Fibroblast of mammary gland (primary cell): ENCODE measurements at regions not wholly inside any gene's neighbourhood (a gene's known extent, or its start where the extent isn't known, plus 50 kb on each side); places are given as distances from the start of the nearest gene placed in this dataset.
A peak's percentile ranks its signal among the peaks of the same experiment; 100 is the strongest.
"Not testable (repeated sequence)": the region's sequence is repeated elsewhere in the genome, so short reads cannot be mapped to it uniquely, and the experiment has no call there.

Experiments used
- DNase-seq: peaks from one replicate; pipeline ENCODE4 v3.0.0-alpha.2; 2010; ENCODE audit warnings: low read depth
- H3K4me3 ChIP-seq: 2 replicates; pipeline ENCODE4 v1.5.1; 2011; ENCODE audit warnings: low read depth, mild to moderate bottlenecking, low read length, moderate library complexity; ENCODE audit not compliant: control insufficient read depth
- TF ChIP-seq, protein P1 (sequence below): conservative IDR thresholded peaks from 2 replicates; pipeline ENCODE4 v1.5.1; 2011; ENCODE audit warnings: low read depth, low read length, inconsistent platforms; ENCODE audit not compliant: control insufficient read depth, insufficient read depth

DNA sequence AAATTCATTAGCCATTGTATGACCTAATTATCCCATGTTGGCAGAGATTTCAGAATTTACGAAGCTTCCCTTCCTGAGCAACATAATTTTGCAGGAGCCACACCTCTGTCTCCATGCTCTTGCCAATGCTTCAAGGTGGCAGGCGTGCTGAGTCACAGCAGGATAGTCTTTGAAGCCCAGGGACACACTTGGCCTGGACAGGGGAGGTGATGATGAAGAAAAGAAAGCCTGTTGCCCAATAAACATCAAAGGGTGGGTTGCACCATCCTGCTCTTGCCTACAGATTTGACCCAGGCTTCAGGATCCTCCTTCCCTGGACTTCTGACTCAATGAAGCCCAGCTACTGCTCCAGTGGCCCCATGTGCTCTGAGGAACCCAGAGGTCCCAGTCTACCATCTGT lies 117.1 kb downstream of the MINAR1 start:
- TF ChIP-seq, protein P1, sequence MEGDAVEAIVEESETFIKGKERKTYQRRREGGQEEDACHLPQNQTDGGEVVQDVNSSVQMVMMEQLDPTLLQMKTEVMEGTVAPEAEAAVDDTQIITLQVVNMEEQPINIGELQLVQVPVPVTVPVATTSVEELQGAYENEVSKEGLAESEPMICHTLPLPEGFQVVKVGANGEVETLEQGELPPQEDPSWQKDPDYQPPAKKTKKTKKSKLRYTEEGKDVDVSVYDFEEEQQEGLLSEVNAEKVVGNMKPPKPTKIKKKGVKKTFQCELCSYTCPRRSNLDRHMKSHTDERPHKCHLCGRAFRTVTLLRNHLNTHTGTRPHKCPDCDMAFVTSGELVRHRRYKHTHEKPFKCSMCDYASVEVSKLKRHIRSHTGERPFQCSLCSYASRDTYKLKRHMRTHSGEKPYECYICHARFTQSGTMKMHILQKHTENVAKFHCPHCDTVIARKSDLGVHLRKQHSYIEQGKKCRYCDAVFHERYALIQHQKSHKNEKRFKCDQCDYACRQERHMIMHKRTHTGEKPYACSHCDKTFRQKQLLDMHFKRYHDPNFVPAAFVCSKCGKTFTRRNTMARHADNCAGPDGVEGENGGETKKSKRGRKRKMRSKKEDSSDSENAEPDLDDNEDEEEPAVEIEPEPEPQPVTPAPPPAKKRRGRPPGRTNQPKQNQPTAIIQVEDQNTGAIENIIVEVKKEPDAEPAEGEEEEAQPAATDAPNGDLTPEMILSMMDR: no peak

DNA sequence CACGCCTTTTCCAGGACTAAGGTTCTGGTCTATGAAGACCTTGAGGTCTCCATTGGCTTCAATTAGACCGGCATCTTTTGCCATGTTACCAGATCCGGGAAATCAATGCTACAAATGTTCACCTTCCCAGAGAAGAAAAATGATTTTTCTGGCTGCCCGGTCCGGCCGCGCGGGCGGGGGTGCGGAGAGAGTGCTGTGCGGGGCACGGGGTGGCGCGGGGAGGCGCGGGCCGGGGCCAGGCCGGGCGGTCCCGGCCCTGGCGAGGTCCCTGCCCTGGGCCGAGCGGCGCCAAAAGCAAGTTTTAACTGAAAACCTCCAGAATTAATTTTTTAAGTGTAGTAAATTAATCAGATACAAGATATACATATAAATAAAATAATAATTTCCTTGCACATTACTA lies 128.2 kb downstream of the MINAR1 start:
- TF ChIP-seq, protein P1: no peak
- H3K4me3 ChIP-seq: no peak overlapping the region
- no peak for DNase-seq

More for the DNA sequence above, 117.1 kb downstream of the MINAR1 start:
- DNase-seq: no peak
- H3K4me3 ChIP-seq: no peak overlapping the region

DNA sequence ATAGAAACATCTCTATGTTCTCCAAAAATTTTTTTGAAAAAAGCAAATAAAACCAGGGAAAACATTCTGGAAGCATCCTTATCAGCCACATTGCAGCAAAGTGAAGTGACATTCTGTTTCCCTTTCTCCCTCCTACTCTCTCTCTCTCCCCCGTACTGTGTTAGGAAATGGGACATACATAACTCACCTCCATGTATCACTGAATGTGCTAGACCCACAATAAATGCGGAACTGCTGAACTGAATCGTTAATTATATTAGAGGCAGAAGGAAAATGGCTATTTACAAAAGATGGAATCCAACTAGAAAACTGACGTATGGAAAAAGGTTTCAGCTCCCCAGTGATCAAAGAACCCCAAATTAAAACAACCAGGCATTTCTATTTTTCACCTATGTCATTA lies 129.8 kb downstream of the MINAR1 start:
- TF ChIP-seq, protein P1: no peak
- no peak overlapping the region for H3K4me3 ChIP-seq
- DNase-seq: no peak

DNA sequence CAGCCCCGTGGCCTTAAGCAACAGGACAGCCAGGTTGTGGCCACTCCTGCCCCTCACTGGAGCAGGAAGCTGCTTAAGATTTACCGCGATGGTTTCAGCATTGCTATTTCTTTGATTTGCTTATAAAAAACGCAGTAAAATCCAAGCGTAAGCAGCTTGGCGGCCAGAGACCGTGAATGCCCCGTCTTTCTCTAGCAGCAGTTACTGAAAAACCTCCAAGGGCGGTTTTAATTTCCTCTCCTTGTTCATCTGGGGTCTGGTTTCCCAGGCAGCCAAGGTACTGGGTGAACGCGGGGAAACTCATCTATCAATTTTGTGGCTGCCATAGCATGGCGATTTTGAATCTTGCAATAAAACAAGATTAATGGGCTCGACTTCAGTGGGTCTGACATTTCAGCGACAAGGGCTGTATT lies 130.3 kb downstream of the MINAR1 start:
- TF ChIP-seq, protein P1: no peak
- no peak for DNase-seq
- H3K4me3 ChIP-seq: no peak overlapping the region

DNA sequence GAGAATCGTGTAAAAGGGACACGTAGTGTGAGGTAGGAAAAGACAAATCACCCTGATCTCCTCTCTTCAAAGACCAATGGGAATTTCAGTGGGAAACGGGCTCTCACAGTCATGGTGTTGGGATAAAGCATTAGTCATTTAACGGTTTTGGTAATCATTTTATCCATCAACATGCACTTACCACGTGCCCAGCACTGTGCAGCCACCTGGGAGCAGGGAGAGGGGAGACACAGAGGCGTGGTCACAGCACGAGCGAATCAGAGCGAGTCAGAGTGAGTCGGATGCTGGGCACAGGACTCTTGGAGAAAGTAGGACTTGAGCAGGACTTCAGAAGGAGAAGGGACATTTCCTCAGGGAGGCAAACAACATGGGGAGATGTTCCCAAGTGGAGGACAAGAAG lies 130.8 kb downstream of the MINAR1 start:
- TF ChIP-seq, protein P1: no peak
- peak; percentile 35 for DNase-seq
- no peak overlapping the region for H3K4me3 ChIP-seq

DNA sequence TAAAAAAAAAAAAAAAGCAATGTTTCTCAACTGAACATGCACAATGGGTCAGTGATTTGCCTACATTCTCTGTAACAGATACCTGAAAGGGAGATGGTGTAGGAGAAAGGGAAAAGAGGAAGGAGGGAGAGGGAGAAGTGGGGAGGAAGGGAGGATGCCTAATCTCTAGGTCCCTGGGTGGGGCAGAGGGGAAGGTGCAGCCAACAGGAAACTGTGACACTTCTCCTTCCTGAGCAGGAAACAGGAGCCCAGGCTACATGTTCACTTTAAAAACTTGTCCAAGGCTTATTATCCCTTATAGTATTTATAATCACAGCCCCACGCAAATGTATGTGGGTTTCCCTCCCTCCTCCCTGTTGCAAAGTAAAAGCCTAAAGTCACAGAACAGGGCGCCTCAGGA lies 137.9 kb downstream of the MINAR1 start:
- TF ChIP-seq, protein P1: no peak
- H3K4me3 ChIP-seq: no peak overlapping the region
- DNase-seq: no peak

DNA sequence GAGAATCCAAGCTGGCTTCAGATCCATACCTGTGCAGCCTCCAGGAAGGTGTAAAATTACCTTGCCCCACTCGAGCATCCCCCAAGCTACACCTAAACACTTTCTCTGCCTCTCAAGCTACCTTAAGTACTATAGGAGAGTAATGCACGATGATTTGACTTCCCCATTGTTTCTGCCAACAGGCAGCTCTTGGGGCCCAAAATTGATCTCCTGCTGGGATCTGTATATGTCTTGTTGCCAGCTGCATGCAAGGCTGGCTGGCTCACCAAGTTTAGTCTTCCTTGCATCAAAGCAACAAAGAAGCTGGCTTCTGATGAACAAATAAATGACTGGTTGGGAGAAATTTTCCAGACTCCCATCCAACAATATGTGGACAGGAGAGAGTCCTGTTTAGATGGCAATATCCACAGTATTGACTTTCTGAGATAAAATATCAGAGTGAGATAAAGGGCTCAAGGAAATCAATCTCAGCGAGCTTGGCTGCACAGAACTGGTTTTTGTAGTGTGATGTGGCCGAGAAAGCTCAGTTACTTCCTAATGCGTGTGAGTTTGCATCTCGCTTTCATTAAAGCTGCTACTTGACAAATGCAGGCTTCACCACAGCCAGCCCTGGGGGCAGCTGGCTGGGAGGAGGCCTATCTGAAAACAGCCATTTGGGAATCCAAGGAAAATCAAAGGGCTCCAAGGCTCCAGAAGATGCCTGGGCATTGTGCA lies 140.7 kb downstream of the MINAR1 start:
- no peak for DNase-seq
- TF ChIP-seq, protein P1: no peak
- H3K4me3 ChIP-seq: no peak overlapping the region

DNA sequence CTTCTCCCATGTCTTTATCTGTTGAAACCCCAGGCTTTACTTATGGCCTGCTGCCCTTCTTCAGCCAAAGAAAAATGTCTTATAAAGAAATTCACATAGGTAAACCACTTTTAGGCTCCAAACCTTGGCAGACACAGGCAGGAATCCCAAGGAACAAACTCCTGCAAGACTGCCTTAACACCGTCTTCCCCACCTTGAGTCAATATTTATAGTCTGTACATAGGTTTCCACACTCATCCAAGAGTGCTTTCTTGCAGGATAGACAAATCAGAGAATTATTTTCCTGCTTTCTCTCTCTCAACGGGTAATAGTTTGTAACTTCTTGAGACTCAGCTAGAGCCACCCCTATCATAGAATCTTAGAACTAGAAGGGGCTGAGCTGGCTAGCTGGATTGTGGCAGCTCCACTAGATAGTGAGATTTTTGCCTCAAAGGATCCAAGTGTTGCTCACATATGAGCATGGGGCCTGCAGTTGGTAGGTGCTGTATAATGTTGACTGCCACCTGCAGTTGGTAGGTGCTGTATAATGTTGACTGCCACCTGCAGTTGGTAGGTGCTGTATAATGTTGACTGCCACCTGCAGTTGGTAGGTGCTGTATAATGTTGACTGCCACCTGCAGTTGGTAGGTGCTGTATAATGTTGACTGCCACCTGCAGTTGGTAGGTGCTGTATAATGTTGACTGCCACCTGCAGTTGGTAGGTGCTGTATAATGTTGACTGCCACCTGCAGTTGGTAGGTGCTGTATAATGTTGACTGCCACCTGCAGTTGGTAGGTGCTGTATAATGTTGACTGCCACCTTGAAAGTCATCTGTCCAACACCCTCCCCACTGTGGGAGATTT lies 142.5 kb downstream of the MINAR1 start:
- H3K4me3 ChIP-seq, DNase-seq: not testable (repeated sequence)
